GM12878 (cell line): ENCODE measurements at regions not wholly inside any gene's neighbourhood (a gene's known extent, or its start where the extent isn't known, plus 50 kb on each side); places are given as distances from the start of the nearest gene placed in this dataset.

Experiments used
- EGR1 ChIP-seq, 2 experiments: IDR thresholded peaks; 1 replicate in 1 of 2; 2 replicates in 1 of 2; pipeline ENCODE4 v1.6.1; 2011 to 2012; ENCODE audit warnings: low read depth in 2 of 2, low read length in 2 of 2, borderline replicate concordance in 1 of 2, mild to moderate bottlenecking in 1 of 2, moderate library complexity in 1 of 2
- ESRRA ChIP-seq: IDR thresholded peaks from 2 replicates; pipeline ENCODE4 v1.6.1; 2012; ENCODE audit warnings: mild to moderate bottlenecking, low read length, improper control_type of control experiment
- EZH2 ChIP-seq: IDR thresholded peaks from 2 replicates; pipeline ENCODE4 v1.6.1; 2012; ENCODE audit warnings: low read depth, mild to moderate bottlenecking, control low read depth, inconsistent platforms, low read length, borderline replicate concordance; ENCODE audit not compliant: control insufficient read depth
- YBX1 ChIP-seq: fragments of 450-650 bp; IDR thresholded peaks from 2 replicates; pipeline ENCODE4 v1.6.1; 2016; ENCODE audit warnings: antibody characterized with exemption
- ZNF217 ChIP-seq: fragments of 450-650 bp; IDR thresholded peaks from 2 replicates; pipeline ENCODE4 v1.6.1; 2017; ENCODE audit warnings: antibody characterized with exemption, mild to moderate bottlenecking
- TF ChIP-seq, protein P1 (sequence below), 3 experiments: IDR thresholded peaks in 2 of 3; conservative IDR thresholded peaks in 1 of 3; 2 replicates each; pipeline ENCODE4 v1.5.1; 2011; ENCODE audit warnings: low read depth in 3 of 3, low read length in 3 of 3, mild to moderate bottlenecking in 3 of 3, control low read depth in 2 of 3, moderate library complexity in 2 of 3, inconsistent platforms in 1 of 3, mixed read lengths in 1 of 3; ENCODE audit not compliant: control insufficient read depth in 2 of 3, insufficient read depth in 1 of 3; ENCODE audit errors: extremely low read depth in 1 of 3
- TF ChIP-seq, protein P2 (sequence below): IDR thresholded peaks from 2 replicates; pipeline ENCODE4 v1.6.1; 2011; ENCODE audit warnings: mild to moderate bottlenecking, low read depth, low read length, moderate library complexity; ENCODE audit not compliant: insufficient replicate concordance

DNA sequence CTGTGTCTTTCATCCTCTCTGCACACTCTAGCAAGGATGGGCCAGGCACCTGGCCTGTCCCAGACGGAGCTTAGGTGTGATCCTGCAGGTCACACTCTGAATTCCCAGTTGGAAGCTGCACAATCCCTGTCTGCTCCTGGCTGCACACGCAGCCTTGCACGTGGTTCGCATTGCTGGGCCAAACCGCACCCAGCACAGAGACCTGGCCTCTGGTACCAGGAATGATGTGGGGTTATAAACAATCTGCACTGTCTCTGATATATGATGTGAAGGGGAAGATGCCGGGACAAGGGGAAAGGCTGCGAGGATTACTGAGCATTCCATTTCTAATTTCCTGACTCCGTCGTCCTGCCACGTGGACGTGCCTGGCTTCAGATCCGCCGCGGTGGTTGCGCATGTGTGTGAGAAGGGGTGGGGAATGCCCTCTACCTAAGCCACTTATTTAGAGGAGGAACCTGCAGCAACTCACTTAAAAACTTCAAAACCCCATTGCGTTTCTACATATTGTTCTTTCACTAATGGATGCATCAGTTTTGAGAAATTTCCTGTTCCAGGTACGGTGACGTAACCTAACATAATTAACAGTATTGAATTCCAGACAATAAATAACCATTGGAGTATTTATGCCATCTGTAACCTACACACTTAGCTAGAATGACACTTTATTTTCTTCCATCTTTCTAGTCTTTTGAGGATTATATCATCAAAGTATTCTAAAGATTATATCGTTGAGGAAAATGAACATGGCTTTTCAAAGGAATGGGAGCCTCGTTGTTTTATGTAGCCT is 559.7 kb upstream of the MGMT start:
- no peak for TF ChIP-seq EZH2
- TF ChIP-seq ZNF217: no peak
- TF ChIP-seq, protein P1, sequence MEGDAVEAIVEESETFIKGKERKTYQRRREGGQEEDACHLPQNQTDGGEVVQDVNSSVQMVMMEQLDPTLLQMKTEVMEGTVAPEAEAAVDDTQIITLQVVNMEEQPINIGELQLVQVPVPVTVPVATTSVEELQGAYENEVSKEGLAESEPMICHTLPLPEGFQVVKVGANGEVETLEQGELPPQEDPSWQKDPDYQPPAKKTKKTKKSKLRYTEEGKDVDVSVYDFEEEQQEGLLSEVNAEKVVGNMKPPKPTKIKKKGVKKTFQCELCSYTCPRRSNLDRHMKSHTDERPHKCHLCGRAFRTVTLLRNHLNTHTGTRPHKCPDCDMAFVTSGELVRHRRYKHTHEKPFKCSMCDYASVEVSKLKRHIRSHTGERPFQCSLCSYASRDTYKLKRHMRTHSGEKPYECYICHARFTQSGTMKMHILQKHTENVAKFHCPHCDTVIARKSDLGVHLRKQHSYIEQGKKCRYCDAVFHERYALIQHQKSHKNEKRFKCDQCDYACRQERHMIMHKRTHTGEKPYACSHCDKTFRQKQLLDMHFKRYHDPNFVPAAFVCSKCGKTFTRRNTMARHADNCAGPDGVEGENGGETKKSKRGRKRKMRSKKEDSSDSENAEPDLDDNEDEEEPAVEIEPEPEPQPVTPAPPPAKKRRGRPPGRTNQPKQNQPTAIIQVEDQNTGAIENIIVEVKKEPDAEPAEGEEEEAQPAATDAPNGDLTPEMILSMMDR (IDR thresholded peaks at IDR 0.05 in 2 of 3, conservative IDR thresholded peaks at IDR 0.05 in 1 of 3; ENCODE audit: control insufficient read depth in 2 of 3, extremely low read depth in 1 of 3, insufficient read depth in 1 of 3, low read depth in 3 of 3, low read length in 3 of 3): no peak
- TF ChIP-seq, protein P2, sequence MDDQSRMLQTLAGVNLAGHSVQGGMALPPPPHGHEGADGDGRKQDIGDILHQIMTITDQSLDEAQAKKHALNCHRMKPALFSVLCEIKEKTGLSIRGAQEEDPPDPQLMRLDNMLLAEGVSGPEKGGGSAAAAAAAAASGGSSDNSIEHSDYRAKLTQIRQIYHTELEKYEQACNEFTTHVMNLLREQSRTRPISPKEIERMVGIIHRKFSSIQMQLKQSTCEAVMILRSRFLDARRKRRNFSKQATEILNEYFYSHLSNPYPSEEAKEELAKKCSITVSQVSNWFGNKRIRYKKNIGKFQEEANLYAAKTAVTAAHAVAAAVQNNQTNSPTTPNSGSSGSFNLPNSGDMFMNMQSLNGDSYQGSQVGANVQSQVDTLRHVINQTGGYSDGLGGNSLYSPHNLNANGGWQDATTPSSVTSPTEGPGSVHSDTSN: no peak
- TF ChIP-seq YBX1: no peak
- no peak for TF ChIP-seq ESRRA
- TF ChIP-seq EGR1 (IDR thresholded peaks at IDR 0.05; ENCODE audit: borderline replicate concordance in 1 of 2, low read depth in 2 of 2, low read length in 2 of 2): no peak
